ENCODE measurements at regions not wholly inside any gene's neighbourhood (a gene's known extent, or its start where the extent isn't known, plus 50 kb on each side); places are given as distances from the start of the nearest gene placed in this dataset.

- no peaks in the 10 kb centered on the region for H3K27me3 Mint-ChIP-seq
- ATAC-seq = no peak
- ChIA-PET POLR2A (no interaction called here), CTCF (no interaction called here)
- no peak for DNase-seq
- H3K27ac Mint-ChIP-seq = no peak overlapping the region
- H3K36me3 Mint-ChIP-seq (ENCODE audit: low read depth) = no peaks in the 10 kb centered on the region
- intact Hi-C loops (cut with micrococcal nuclease) = no loop called here
- no peaks in the 10 kb centered on the region for H3K4me1 Mint-ChIP-seq (ENCODE audit: low read depth)
- no peaks in the 10 kb centered on the region for H3K9me3 Mint-ChIP-seq
- TF ChIP-seq CTCF (IDR thresholded peaks at IDR 0.05) = no peak
- no peak overlapping the region for H3K4me3 Mint-ChIP-seq
Observed at GRCh38 chr13:59480396-59481259, 683.1 kb downstream of the DIAPH3 start.

DNA sequence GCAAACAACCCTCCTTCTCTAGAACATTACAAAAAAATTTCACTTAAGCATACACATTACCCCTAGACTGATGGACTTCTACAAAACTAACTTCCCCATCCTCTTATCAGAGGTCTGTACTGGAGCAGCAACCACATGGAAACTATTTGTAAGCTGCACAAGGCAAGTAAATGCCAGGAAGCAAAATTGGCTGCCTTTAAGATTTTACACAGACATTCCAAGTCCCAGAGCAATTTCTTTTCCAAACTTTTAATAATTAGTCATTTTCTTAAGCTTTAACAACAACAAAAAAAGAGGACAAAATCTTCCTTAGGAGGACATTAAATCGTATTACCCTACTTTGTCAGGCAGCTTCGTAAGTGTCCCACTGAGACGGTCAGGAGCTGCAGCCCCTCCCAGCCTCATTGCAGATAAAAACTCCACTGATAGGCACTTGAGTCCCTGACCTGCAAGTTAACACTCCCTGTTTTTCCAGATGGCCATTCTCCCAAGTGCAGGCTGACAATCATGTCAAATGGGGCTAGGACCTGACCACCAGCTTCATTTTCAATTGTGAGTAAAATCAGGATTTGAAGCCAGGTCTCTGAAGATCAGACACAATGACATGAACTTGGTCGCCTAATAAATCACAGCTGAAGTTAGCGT lies 680.1 kb downstream of the DIAPH3 start:
- H3K9me3 Mint-ChIP-seq = no peaks in the 10 kb centered on the region

GRCh38 chr13:59487883-59488282 lies 675.8 kb downstream of the DIAPH3 start:
- no peak for ATAC-seq
- no peak for TF ChIP-seq CTCF (IDR thresholded peaks at IDR 0.05)
- Mint-ChIP-seq H3K4me3 (no peak overlapping the region), H3K4me1 (ENCODE audit: low read depth) (no peaks in the 10 kb centered on the region), H3K9me3 (no peaks in the 10 kb centered on the region), H3K36me3 (ENCODE audit: low read depth) (no peaks in the 10 kb centered on the region), H3K27me3 (peaks cover 2% of the 10 kb centered on the region), H3K27ac (no peak overlapping the region)
- POLR2A ChIA-PET = no interaction called here
- CTCF ChIA-PET = no interaction called here
- DNase-seq = no peak
- intact Hi-C loops (cut with micrococcal nuclease) = no loop called here

More for the DNA sequence above, 680.1 kb downstream of the DIAPH3 start:
- Mint-ChIP-seq H3K4me1 (ENCODE audit: low read depth) (no peaks in the 10 kb centered on the region), H3K27ac (no peak overlapping the region), H3K36me3 (ENCODE audit: low read depth) (no peaks in the 10 kb centered on the region), H3K27me3 (peaks cover 2% of the 10 kb centered on the region), H3K4me3 (no peak overlapping the region)
- no peak for TF ChIP-seq CTCF (IDR thresholded peaks at IDR 0.05)
- ChIA-PET POLR2A (no interaction called here), CTCF (interaction anchor here (0.6 to 0.7 kb wide), 2 partner anchors 15 to 66 kb away, joined by 3 read pairs; no protein-coding TSS in a partner anchor)
- DNase-seq (no peak), ATAC-seq (no peak)
- intact Hi-C loops (cut with micrococcal nuclease) = no loop called here

DNA sequence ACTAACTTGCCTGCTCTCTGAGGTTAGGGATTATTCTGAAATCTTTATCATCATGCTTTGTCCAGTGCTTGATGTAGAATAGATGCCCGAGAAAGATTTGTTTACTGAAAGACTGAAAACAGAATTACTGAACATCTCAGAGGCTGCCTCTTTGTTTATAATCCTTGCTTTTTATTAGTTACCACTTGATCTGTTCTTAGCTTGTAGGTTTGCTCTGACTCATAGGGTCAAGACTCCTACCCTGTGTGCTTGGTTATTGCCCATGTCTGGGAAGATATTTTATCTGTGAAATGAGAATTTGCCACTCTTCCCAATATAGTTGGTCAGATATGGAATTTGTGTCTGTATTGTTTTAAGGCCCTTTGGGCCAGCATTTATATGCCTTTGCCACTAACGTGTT lies 675.3 kb downstream of the DIAPH3 start:
- CTCF ChIA-PET = no interaction called here
- H3K27me3 Mint-ChIP-seq = peaks cover 2% of the 10 kb centered on the region
- H3K4me3 Mint-ChIP-seq = no peak overlapping the region
- H3K4me1 Mint-ChIP-seq (ENCODE audit: low read depth) = peaks cover 1% of the 10 kb centered on the region
- ATAC-seq (no peak), DNase-seq (no peak)
- H3K9me3 Mint-ChIP-seq = no peaks in the 10 kb centered on the region
- no peaks in the 10 kb centered on the region for H3K36me3 Mint-ChIP-seq (ENCODE audit: low read depth)
- intact Hi-C loops (cut with micrococcal nuclease) = no loop called here
- no peak for TF ChIP-seq CTCF (IDR thresholded peaks at IDR 0.05)
- POLR2A ChIA-PET = no interaction called here
- no peak overlapping the region for H3K27ac Mint-ChIP-seq

DNA sequence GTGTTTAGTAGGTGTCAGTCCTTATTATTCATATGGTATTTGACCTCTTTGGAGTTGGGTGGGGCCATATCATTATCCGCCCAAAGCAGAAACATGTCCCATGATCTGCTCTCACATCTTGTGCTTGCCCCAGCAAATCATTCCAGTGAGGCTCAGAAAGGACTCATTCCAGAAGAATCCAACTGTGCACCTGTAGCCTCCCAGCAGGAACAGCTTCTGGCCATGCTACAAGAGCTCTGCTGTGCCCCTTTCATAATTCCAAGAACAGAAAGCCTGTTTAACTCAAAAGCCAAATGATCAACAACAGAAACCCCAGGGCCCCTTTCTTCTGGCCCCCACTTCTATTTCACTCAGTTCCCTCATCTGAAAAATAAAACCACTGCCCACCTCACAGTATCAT lies 673.1 kb downstream of the DIAPH3 start:
- no peak for DNase-seq
- no peak for TF ChIP-seq CTCF (IDR thresholded peaks at IDR 0.05)
- Mint-ChIP-seq H3K36me3 (ENCODE audit: low read depth) (no peaks in the 10 kb centered on the region), H3K27ac (no peak overlapping the region), H3K27me3 (peaks cover 2% of the 10 kb centered on the region), H3K9me3 (no peaks in the 10 kb centered on the region), H3K4me1 (ENCODE audit: low read depth) (peaks cover 4% of the 10 kb centered on the region), H3K4me3 (no peak overlapping the region)
- ChIA-PET CTCF (no interaction called here), POLR2A (no interaction called here)
- intact Hi-C loops (cut with micrococcal nuclease) = no loop called here
- ATAC-seq = no peak

Data from activated CD8-positive, alpha-beta T cell treated with anti-CD3 and anti-CD28 coated beads for 36 hours (primary cell).